Choroid plexus epithelial cell (primary cell): ENCODE measurements at regions not wholly inside any gene's neighbourhood (a gene's known extent, or its start where the extent isn't known, plus 50 kb on each side); places are given as distances from the start of the nearest gene placed in this dataset.

Experiments
- DNase-seq: peaks from one replicate; pipeline ENCODE4 v3.0.0-alpha.2; 2010; ENCODE audit warnings: low read depth
- H3K4me3 ChIP-seq: 2 replicates; pipeline ENCODE4 v1.5.1; 2011; ENCODE audit warnings: low read depth, mild to moderate bottlenecking, control low read depth, low read length, moderate library complexity
- CTCF ChIP-seq: conservative IDR thresholded peaks from 2 replicates; pipeline ENCODE4 v1.5.1; 2011; ENCODE audit warnings: low read depth, mild to moderate bottlenecking, control low read depth, inconsistent platforms, low read length, moderate library complexity

GRCh38 chr1:199163670-199164069 is 524.8 kb downstream of the PTPRC start:
- no peak for TF ChIP-seq CTCF
- DNase-seq, result no peak
- H3K4me3 ChIP-seq, result no peak overlapping the region

GRCh38 chr1:199167460-199167859 is 528.6 kb downstream of the PTPRC start:
- no peak overlapping the region for H3K4me3 ChIP-seq
- no peak for DNase-seq

GRCh38 chr1:199168888-199169585 is 530.2 kb downstream of the PTPRC start:
- DNase-seq, result no peak
- H3K4me3 ChIP-seq, result no peak overlapping the region
- TF ChIP-seq CTCF, result no peak

More at GRCh38 chr1:199167460-199167859, 528.6 kb downstream of the PTPRC start:
- no peak for TF ChIP-seq CTCF

GRCh38 chr1:199170711-199171110 is 531.9 kb downstream of the PTPRC start:
- no peak for DNase-seq
- no peak for TF ChIP-seq CTCF

GRCh38 chr1:199172171-199173124 is 533.6 kb downstream of the PTPRC start:
- H3K4me3 ChIP-seq, result no peak overlapping the region
- TF ChIP-seq CTCF, result no peak
- no peak for DNase-seq

More at GRCh38 chr1:199170711-199171110, 531.9 kb downstream of the PTPRC start:
- no peak overlapping the region for H3K4me3 ChIP-seq

GRCh38 chr1:199173356-199173755 is 534.5 kb downstream of the PTPRC start:
- DNase-seq, result peak; percentile 44
- no peak for TF ChIP-seq CTCF
- no peak overlapping the region for H3K4me3 ChIP-seq

GRCh38 chr1:199174336-199174735 is 535.5 kb downstream of the PTPRC start:
- TF ChIP-seq CTCF, result no peak
- H3K4me3 ChIP-seq, result no peak overlapping the region
- no peak for DNase-seq
